ENCODE measurements at regions not wholly inside any gene's neighbourhood (a gene's known extent, or its start where the extent isn't known, plus 50 kb on each side); places are given as distances from the start of the nearest gene placed in this dataset.

DNA sequence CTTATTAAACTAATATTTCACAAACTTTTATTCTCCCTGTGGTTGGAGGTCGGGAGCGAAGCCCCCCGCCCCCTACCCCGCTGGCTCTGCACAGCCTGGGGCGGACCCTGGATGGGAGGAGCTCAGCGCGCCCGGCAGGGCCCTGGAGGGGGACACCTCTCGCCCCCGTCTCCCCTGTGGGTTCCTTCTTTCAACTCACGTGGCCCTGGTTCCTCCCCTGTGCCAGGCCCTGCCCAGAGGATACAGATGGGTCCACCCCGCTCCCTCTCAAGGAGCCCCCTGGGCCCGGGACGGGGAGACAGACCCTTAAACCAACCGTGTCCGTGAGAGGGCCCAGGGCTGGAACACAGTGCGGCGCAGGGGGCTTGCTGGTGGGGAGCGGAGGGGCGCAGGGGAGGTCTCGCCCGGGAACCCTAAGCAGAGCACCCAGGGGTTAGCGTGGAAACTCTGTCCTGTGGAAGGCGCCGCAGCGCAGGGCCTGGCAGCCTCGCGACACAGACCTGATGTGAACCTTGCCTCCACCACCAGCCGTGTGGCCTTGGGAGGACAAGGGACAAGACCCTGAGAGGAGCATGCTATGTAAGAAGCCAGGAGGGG is 103.7 kb upstream of the MVB12B start:
- no peak for DNase-seq (ENCODE audit: low spot score)

- no peak for DNase-seq (ENCODE audit: low spot score)
Observed at GRCh38 chr9:126223798-126224531, 102.7 kb upstream of the MVB12B start.

DNA sequence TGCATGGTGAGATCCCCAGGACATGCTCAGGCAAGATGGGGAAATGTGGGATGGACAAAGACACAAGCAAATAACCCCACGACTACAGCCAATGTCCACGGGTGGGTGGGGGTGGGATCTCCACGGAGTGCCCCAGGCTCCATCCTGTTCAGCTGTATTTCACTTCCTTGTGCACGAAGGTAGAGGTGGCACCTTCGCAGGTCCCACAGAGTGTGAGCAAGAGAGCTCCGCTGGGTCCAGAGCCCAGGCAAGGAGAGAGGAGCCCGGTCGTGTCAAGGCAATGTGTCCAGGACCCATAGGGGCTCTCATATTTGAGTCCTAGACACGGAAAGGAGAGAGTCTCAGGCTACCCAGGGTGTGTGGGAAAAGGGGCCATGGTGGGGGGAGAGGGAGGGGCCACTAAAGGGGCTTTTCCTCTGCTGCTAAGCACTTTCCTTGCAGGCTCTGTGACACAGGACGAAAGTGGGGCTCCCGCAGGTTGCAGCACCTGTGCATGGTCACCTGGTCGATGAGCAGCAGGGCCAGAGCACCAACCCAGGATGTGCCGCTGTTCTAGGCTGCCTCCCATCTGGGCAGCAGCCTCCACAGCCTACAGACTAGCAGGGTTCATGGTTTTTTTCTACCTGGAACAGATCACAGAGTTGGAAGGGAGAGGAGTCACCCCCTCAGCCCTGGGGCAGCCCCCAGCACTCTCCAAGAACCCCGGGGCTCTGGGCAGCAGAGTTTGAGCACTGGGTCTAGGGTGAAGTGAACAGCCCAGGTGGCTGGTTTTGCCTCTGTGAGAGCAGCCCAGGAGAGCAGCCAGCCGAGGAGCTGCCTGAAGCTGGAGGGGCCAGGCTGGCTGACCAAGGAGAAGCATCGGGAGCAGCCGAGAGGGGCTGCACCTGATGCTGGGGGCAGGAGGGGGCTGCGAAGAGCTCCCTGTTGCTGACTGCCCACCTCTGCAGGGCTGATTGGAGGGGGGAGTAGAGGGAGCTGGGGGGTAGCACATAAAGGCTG is 100.7 kb upstream of the MVB12B start:
- DNase-seq (ENCODE audit: low spot score), result no peak

DNA sequence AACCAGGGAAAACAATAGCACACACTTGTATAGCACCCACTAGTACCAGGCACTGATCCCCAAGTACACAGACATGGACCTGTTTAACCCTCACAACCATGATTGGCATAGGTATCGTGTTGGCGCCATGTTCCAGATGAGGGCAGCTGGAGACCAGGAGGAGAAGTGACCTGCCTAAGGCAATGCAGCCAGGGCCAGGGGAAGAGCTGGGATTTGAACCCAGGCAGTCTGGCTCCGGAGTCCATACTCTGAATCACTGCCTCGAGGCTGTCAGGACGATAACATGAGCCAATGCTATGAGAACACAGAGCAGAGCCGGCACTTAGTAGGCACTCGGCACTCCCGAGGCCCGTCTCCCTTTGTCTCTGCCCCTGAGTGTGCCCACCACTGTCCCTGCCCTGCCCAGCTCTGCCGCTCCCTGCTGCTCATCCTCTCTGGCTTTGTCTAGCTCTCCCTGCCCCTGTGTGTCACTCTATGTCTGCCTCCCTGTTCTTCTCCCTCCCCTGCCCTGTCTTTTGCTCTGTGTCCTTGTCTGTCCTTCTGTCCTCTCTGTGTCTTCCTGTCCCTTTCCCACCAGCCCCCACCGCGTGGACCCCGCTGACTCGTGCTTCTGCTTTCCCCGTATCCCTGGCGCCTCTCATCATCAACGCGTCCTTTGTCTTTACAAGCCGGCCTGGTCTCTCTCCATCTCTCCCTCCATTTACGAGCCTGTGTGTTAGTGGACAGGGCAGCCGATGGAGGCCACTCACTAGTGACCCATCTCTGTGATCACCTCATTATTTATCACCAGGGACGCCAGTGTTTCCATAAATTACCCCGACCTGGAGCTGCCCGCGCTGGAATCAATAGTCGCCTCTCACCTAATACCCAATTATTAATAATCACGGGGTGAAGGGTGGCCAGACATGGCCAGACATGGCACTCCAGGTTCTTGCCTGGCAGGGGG is 99.4 kb upstream of the MVB12B start:
- DNase-seq (ENCODE audit: low spot score), result no peak

- no peak for DNase-seq (ENCODE audit: low spot score)
Observed at GRCh38 chr9:126228111-126228780, 98.4 kb upstream of the MVB12B start.

- peak; percentile 55 for DNase-seq (ENCODE audit: low spot score)
Observed at GRCh38 chr9:126228781-126229444, 97.7 kb upstream of the MVB12B start.

GRCh38 chr9:126229501-126229900 is 97.1 kb upstream of the MVB12B start:
- no peak for DNase-seq (ENCODE audit: low spot score)

GRCh38 chr9:126230692-126231091 is 95.9 kb upstream of the MVB12B start:
- DNase-seq (ENCODE audit: low spot score), result no peak

GRCh38 chr9:126232461-126232860 is 94.2 kb upstream of the MVB12B start:
- DNase-seq (ENCODE audit: low spot score), result no peak

- no peak for DNase-seq (ENCODE audit: low spot score)
Observed at GRCh38 chr9:126233175-126233574, 93.5 kb upstream of the MVB12B start.

GRCh38 chr9:126233913-126234525 is 92.6 kb upstream of the MVB12B start:
- no peak for DNase-seq (ENCODE audit: low spot score)

- no peak for DNase-seq (ENCODE audit: low spot score)
Observed at GRCh38 chr9:126234681-126235335, 91.8 kb upstream of the MVB12B start.

DNA sequence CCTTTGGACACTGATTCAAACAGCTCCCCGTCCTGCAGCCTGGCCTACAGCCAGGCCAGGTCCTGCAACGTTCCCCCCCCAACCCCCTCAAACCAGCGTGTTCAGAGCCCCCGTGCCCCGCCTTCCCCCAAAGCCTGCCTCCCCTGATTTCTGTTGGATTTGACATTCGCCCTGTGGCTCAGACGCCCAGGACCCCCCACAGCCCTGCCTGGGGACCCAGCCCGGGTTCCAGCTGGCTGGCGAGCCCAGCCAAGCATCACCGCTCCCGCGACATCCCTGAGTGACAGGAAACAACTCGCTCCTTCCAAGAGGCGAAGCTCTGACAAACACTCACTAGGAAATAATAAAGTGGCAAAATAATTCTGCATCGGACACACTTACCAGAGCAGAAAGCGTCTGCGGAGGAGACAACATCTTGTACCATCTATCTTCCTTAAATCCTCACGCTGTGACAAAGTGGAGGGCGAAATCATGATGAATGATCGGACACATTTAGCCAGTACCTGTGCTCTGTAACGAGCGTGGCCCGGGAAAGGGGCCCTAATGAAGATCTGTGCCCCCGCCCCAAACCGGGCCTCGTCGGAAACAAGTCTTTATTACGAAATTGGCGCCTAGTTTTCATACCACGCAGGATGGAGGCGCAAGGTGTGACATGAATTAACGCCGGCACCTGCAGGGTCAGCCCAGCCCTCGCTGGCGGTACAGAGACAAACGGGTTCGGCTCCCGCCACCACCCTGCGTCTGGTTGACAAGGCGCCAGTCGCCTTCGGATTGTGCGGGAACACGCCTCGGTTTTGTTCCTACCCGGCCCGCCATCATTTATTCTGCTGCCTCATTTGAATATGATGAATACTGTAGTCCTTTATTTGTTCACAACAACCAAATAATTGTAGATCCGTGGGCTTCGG is 91.0 kb upstream of the MVB12B start:
- no peak for DNase-seq (ENCODE audit: low spot score)

DNA sequence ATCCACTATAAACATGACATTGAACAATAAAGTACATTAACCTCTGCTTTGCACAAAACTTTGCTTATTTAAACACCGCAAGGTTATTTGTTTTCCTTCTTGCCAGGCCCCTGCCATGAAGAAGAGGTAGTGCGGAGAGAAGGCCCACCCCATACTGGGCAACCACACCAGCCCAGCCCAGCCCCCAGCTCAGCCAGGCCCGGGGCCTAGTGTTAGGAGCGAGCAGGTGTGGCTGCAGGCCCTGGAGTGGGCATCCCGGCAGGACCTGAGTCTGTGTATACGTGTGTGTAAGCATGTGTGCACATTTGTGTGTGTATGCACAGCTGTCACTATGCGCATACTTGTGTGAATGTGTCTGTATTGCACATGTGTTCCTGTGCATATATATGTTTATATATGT is 90.4 kb upstream of the MVB12B start:
- no peak for DNase-seq (ENCODE audit: low spot score)

DNA sequence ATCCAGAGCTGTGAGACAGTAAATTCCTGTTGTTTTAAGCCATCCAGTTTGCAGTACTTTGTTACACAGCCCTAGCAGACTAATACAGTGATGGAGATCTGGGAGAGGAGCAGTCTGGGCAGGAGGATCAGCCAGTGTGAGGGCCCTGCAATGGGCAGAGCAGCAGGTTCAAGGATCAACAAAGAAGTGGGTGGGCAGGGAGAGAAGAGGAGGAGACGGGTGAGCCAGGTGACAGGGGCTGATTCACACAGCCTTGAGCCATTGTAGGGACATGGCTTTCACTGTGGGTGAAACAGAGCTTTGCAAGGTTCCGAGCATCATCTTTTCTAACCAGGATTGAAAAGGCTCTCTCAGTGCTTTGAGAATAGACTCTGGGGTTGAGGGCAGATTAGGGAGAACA is 88.2 kb upstream of the MVB12B start:
- no peak for DNase-seq (ENCODE audit: low spot score)

DNA sequence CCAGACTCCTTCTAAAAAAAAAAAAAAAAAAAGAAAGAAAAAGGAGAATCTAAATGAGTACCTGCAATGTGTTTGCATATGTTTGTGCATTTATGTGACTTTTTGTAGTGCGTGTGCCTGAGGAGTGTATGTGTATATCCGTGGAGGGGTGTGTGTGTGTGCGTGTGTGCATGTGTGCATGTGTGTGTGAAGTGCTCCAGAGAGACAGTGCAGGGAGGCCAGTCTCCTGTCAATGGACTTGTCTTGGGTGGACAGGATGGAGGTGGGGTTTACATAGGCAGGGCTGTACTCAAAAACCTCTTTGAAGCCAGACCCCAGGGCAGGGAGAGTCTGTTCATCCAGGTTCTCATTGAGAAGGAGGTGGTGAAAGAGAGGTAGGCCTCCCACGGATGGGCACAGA is 87.1 kb upstream of the MVB12B start:
- DNase-seq (ENCODE audit: low spot score), result no peak

- DNase-seq (ENCODE audit: low spot score), result no peak
Observed at GRCh38 chr9:126240835-126241234, 85.8 kb upstream of the MVB12B start.

GRCh38 chr9:126248680-126249079 is 77.9 kb upstream of the MVB12B start:
- no peak for DNase-seq (ENCODE audit: low spot score)

All from CD4-positive, alpha-beta T cell treated with Interleukin-2 at 100 ng/mL for 4 hours (primary cell).